C4-2B (cell line): ENCODE measurements at regions not wholly inside any gene's neighbourhood (a gene's known extent, or its start where the extent isn't known, plus 50 kb on each side); places are given as distances from the start of the nearest gene placed in this dataset.

Source experiments
- CTCF ChIP-seq: fragments of 450-650 bp; conservative IDR thresholded peaks from 2 replicates; pipeline ENCODE4 v1.5.1; 2017; ENCODE audit warnings: mild to moderate bottlenecking
- ZFX ChIP-seq: fragments of 450-650 bp; IDR thresholded peaks from 2 replicates; pipeline ENCODE4 v1.6.1; 2017

GRCh38 chr13:74025369-74025768 is 108.8 kb downstream of the KLF12 start:
- no peak for TF ChIP-seq CTCF
- TF ChIP-seq ZFX, result no peak
